OCI-LY1 (cell line): ENCODE measurements at regions not wholly inside any gene's neighbourhood (a gene's known extent, or its start where the extent isn't known, plus 50 kb on each side); places are given as distances from the start of the nearest gene placed in this dataset.

Experiments used
- EZH2 ChIP-seq: fragments of 200-600 bp; sonication (generic), shearing (Covaris generic); IDR thresholded peaks from 2 replicates; pipeline ENCODE4 v1.8.0; 2017; ENCODE audit warnings: borderline replicate concordance, mixed run types, mild to moderate bottlenecking, antibody characterized with exemption, low read length, moderate library complexity, mixed read lengths
- TF ChIP-seq, protein P1 (sequence below): fragments of 200-600 bp; sonication (generic), shearing (Covaris generic); IDR thresholded peaks from 2 replicates; pipeline ENCODE4 v1.5.1; 2017; ENCODE audit warnings: mild to moderate bottlenecking, antibody characterized with exemption, low read length, moderate library complexity, mixed read lengths

DNA sequence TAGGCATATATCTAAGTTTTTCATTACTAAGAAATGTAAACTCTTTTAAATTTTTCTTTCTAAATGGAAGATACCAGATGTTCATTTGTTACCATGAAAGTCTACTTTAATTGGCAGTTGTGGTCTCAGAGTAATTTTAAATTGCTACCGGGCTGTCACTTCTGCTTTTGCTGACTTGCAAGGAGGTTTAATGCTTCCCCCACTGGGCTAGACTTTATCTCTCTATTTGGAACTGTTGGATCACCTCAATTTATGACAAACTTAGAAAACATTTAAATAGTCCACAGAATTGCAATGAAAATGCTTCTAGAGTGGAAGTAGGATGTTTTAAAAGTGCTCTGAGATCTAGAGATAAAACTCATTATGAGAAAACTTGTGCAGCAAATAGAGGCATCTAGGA lies 479.8 kb upstream of the GOT2 start:
- TF ChIP-seq, protein P1, sequence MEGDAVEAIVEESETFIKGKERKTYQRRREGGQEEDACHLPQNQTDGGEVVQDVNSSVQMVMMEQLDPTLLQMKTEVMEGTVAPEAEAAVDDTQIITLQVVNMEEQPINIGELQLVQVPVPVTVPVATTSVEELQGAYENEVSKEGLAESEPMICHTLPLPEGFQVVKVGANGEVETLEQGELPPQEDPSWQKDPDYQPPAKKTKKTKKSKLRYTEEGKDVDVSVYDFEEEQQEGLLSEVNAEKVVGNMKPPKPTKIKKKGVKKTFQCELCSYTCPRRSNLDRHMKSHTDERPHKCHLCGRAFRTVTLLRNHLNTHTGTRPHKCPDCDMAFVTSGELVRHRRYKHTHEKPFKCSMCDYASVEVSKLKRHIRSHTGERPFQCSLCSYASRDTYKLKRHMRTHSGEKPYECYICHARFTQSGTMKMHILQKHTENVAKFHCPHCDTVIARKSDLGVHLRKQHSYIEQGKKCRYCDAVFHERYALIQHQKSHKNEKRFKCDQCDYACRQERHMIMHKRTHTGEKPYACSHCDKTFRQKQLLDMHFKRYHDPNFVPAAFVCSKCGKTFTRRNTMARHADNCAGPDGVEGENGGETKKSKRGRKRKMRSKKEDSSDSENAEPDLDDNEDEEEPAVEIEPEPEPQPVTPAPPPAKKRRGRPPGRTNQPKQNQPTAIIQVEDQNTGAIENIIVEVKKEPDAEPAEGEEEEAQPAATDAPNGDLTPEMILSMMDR = no peak
- no peak for TF ChIP-seq EZH2
